Chondrocyte (in vitro differentiated cells): ENCODE measurements at regions not wholly inside any gene's neighbourhood (a gene's known extent, or its start where the extent isn't known, plus 50 kb on each side); places are given as distances from the start of the nearest gene placed in this dataset.

Source experiments
- DNase-seq: peaks from one replicate; pipeline ENCODE4 v3.0.0; 2021; ENCODE audit warnings: mixed read lengths, low spot score
- H3K27ac Mint-ChIP-seq: one replicate; pipeline ENCODE4 v1.8.0; 2021; ENCODE audit warnings: mild to moderate bottlenecking, moderate library complexity, mixed read lengths; ENCODE audit not compliant: unreplicated experiment
- H3K27me3 Mint-ChIP-seq: 2 replicates; pipeline ENCODE4 v1.8.0; 2021; ENCODE audit warnings: low read depth, mixed read lengths
- H3K36me3 Mint-ChIP-seq: 2 replicates; pipeline ENCODE4 v1.8.0; 2021; ENCODE audit warnings: low read depth, mixed read lengths
- H3K4me1 Mint-ChIP-seq: 2 replicates; pipeline ENCODE4 v1.8.0; 2021; ENCODE audit warnings: low read depth, mild to moderate bottlenecking, mixed read lengths
- H3K4me3 Mint-ChIP-seq: one replicate; pipeline ENCODE4 v1.8.0; 2021; ENCODE audit warnings: mild to moderate bottlenecking, moderate library complexity, mixed read lengths; ENCODE audit not compliant: unreplicated experiment
- H3K9me3 Mint-ChIP-seq: 2 replicates; pipeline ENCODE4 v1.8.0; 2021; ENCODE audit warnings: low read depth, mixed read lengths
- TF ChIP-seq, protein P1 (sequence below): fragments of 200-600 bp; sonication (generic); IDR thresholded peaks from 2 replicates; pipeline ENCODE4 v1.5.0; 2021; ENCODE audit warnings: antibody characterized with exemption, mild to moderate bottlenecking, moderate library complexity

DNA sequence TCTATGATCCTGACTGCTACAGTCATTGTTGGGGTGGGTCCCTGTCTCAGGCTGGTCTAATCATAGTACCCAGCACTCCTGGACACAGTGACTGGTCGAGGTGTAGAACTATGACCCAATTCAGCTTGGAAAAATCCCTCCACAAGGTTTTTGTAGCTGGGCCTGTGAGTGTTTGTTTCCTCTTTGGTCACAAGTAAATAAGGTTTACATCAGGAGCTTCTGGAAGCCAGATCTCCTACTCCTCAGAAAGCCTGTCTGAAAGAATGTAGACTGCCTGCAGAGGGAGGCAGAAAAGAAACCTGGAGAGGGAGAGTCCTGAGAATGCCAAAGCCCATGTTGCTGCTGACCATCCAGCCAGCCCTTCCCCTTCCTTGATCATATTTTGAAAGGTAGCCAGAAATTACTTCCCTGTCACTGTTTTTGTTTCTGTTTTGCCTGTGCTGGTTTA is 123.2 kb downstream of the RAP2B start:
- H3K27ac Mint-ChIP-seq: peak overlapping the region; percentile 24

DNA sequence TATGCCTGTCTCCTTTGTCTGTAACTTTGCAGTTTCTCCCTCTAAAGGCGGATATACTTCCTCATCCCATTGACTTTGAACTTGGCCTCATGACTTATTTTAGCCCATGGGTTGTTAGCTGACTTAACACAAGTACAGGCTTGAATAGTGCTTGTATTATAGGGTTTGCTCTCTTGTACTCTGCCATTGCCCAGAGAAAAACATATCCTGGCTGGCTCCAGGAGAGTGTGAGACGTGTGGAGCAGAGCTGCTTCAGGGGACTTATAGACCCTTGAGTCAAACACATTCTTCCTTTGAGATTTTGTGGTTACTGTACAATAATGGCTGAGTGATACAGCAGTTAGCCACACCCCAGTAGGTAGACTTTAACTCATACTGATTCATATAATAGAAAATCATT is 124.0 kb downstream of the RAP2B start:
- DNase-seq: no peak
- peaks cover 36% of the 10 kb centered on the region for H3K4me1 Mint-ChIP-seq
- no peaks in the 10 kb centered on the region for H3K9me3 Mint-ChIP-seq
- no peaks in the 10 kb centered on the region for H3K27me3 Mint-ChIP-seq
- H3K4me3 Mint-ChIP-seq: no peak overlapping the region
- no peak overlapping the region for H3K27ac Mint-ChIP-seq
- TF ChIP-seq, protein P1, sequence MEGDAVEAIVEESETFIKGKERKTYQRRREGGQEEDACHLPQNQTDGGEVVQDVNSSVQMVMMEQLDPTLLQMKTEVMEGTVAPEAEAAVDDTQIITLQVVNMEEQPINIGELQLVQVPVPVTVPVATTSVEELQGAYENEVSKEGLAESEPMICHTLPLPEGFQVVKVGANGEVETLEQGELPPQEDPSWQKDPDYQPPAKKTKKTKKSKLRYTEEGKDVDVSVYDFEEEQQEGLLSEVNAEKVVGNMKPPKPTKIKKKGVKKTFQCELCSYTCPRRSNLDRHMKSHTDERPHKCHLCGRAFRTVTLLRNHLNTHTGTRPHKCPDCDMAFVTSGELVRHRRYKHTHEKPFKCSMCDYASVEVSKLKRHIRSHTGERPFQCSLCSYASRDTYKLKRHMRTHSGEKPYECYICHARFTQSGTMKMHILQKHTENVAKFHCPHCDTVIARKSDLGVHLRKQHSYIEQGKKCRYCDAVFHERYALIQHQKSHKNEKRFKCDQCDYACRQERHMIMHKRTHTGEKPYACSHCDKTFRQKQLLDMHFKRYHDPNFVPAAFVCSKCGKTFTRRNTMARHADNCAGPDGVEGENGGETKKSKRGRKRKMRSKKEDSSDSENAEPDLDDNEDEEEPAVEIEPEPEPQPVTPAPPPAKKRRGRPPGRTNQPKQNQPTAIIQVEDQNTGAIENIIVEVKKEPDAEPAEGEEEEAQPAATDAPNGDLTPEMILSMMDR: no peak
- no peaks in the 10 kb centered on the region for H3K36me3 Mint-ChIP-seq

More for the DNA sequence above, 123.2 kb downstream of the RAP2B start:
- no peaks in the 10 kb centered on the region for H3K27me3 Mint-ChIP-seq
- H3K36me3 Mint-ChIP-seq: no peaks in the 10 kb centered on the region
- DNase-seq: no peak
- H3K9me3 Mint-ChIP-seq: no peaks in the 10 kb centered on the region
- TF ChIP-seq, protein P1: peak; percentile 22
- H3K4me3 Mint-ChIP-seq: no peak overlapping the region
- peaks cover 31% of the 10 kb centered on the region for H3K4me1 Mint-ChIP-seq

DNA sequence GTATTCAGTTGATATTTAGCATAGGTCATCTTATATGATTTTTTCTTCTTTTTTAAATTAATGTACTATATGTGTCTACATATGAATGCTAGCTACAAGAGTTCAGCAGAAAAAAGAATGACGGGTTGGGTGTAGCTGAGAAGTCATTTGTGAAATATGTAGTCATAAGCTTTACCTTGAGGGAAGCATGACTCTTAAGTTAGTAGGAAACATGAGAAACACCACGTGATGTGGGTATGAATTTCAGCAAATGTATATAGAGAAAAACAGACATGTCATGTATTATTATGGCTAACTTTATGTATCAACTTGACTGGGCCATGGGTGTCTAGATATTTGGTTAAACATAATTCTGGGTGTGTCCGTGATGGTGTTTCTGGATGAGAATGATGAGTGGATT is 125.0 kb downstream of the RAP2B start:
- Mint-ChIP-seq H3K27ac (no peak overlapping the region), H3K27me3 (no peaks in the 10 kb centered on the region), H3K4me3 (no peak overlapping the region), H3K4me1 (peaks cover 36% of the 10 kb centered on the region), H3K9me3 (no peaks in the 10 kb centered on the region), H3K36me3 (no peaks in the 10 kb centered on the region)
- DNase-seq: no peak
- TF ChIP-seq, protein P1: no peak

DNA sequence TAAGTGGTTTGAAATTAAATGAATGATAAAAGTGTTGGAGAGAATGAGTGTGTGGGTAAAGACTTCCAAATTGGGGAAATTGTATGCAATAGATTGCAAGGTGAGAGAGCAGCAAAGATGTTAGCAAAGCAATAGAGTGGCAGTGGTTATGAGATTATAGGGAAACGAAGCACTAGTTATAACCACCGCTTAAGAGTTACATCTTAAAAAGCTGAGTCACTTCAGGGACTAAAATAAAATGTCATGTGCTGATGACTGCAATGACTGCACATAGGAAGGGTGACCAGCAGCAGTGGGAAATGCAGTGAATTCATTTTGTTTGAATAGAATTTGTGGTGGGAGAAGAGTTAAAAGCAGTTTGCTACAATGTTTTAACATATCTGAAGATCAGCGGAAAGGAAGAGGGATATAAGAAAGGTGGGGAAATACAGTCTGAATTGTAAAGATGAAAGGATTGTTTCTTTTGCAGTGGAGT is 127.3 kb downstream of the RAP2B start:
- no peak for DNase-seq
- no peaks in the 10 kb centered on the region for H3K36me3 Mint-ChIP-seq
- peak overlapping the region; percentile 78 for H3K27ac Mint-ChIP-seq
- peaks cover 37% of the 10 kb centered on the region for H3K4me1 Mint-ChIP-seq
- no peaks in the 10 kb centered on the region for H3K27me3 Mint-ChIP-seq
- H3K4me3 Mint-ChIP-seq: no peak overlapping the region
- TF ChIP-seq, protein P1: no peak
- H3K9me3 Mint-ChIP-seq: no peaks in the 10 kb centered on the region

- TF ChIP-seq, protein P1: peak; percentile 71
- no peaks in the 10 kb centered on the region for H3K27me3 Mint-ChIP-seq
- peaks cover 29% of the 10 kb centered on the region for H3K4me1 Mint-ChIP-seq
- H3K4me3 Mint-ChIP-seq: no peak overlapping the region
- H3K27ac Mint-ChIP-seq: no peak overlapping the region
- no peaks in the 10 kb centered on the region for H3K36me3 Mint-ChIP-seq
- no peaks in the 10 kb centered on the region for H3K9me3 Mint-ChIP-seq
- DNase-seq: no peak
Observed at GRCh38 chr3:153290268-153291015, 128.4 kb downstream of the RAP2B start.
